ENCODE measurements at regions not wholly inside any gene's neighbourhood (a gene's known extent, or its start where the extent isn't known, plus 50 kb on each side); places are given as distances from the start of the nearest gene placed in this dataset.

DNA sequence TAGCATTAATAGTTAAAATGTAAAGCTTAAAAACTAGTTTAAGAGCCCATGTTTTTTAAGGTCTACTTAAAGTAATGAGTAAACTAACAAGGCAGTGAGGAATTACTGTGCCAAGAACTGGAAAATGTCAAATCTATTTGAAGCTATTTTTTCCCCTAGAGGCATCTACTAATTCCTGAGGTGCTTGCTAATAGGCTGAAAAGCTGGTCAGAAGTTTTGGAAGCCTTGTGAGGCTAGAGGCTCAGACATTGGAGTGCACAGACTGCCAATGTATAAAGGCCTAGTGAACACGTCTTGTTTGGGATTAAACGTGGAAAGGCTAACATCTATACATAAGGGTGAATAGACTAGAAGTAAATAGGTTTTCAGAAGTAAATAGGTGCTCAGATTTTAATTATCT is 136.5 kb upstream of the C11orf87 start (continued):
- TF ChIP-seq EGR1 (IDR thresholded peaks at IDR 0.05; ENCODE audit: low read depth) (no peak), ELF1 (IDR thresholded peaks at IDR 0.05; ENCODE audit: borderline replicate concordance, low read depth) (no peak), ZFX (IDR thresholded peaks at IDR 0.05) (no peak), TCF7L2 (IDR thresholded peaks at IDR 0.05; ENCODE audit: borderline replicate concordance, extremely low read depth, insufficient read depth, insufficient read length) (no peak), EZH2phosphoT487 (IDR thresholded peaks at IDR 0.05; ENCODE audit: borderline replicate concordance) (no peak), SIN3A (IDR thresholded peaks at IDR 0.05; ENCODE audit: low read depth) (no peak)
- TF ChIP-seq, protein P1, sequence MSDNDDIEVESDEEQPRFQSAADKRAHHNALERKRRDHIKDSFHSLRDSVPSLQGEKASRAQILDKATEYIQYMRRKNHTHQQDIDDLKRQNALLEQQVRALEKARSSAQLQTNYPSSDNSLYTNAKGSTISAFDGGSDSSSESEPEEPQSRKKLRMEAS (IDR thresholded peaks at IDR 0.05): no peak
- TF ChIP-seq, protein P2, sequence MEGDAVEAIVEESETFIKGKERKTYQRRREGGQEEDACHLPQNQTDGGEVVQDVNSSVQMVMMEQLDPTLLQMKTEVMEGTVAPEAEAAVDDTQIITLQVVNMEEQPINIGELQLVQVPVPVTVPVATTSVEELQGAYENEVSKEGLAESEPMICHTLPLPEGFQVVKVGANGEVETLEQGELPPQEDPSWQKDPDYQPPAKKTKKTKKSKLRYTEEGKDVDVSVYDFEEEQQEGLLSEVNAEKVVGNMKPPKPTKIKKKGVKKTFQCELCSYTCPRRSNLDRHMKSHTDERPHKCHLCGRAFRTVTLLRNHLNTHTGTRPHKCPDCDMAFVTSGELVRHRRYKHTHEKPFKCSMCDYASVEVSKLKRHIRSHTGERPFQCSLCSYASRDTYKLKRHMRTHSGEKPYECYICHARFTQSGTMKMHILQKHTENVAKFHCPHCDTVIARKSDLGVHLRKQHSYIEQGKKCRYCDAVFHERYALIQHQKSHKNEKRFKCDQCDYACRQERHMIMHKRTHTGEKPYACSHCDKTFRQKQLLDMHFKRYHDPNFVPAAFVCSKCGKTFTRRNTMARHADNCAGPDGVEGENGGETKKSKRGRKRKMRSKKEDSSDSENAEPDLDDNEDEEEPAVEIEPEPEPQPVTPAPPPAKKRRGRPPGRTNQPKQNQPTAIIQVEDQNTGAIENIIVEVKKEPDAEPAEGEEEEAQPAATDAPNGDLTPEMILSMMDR (IDR thresholded peaks at IDR 0.05 in 2 of 3, conservative IDR thresholded peaks at IDR 0.05 in 1 of 3; ENCODE audit: borderline replicate concordance in 1 of 3, insufficient read depth in 1 of 3, low read depth in 2 of 3, low read length in 2 of 3): no peak

DNA sequence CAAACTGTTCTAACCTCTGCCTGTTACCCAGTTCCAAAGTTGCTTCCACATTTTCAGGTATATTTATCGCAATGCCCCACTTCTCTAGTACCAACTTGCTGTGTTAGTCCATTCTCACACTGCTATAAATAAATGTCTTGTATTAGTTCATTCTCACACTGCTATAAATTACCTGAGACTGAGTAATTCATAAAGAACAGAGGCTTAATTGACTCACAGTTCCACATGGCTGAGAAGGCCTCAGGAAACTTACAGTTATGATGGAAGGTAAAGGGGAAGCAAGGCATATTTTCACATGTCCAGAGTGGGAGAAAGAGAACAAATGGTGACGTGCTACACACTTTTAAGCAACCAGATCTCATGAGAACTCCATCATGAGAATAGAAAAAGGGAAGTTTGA is 130.4 kb upstream of the C11orf87 start:
- ChIA-PET RAD21 (ENCODE audit: low non-redundant PET in 1 of 2, low total read pairs in 2 of 2, uncharacterized antibody in 2 of 2, unreplicated experiment in 2 of 2) (no interaction called here), POLR2A (no interaction called here), CTCF (no interaction called here)
- no peaks in the 10 kb centered on the region for H3K9me3 ChIP-seq (ENCODE audit: control insufficient read depth in 1 of 2, insufficient read depth in 1 of 2, low read depth in 1 of 2, low read length in 2 of 2)
- H3K27ac ChIP-seq (ENCODE audit: low read depth, low read length): no peak overlapping the region
- no peaks in the 10 kb centered on the region for H4K20me1 ChIP-seq (ENCODE audit: insufficient read depth)
- H3K4me3 ChIP-seq (replicated peaks in 1 of 2; ENCODE audit: low read depth in 1 of 2, low read length in 2 of 2): no peak overlapping the region
- no peak overlapping the region for H3K4me2 ChIP-seq (ENCODE audit: low read length)
- ATAC-seq: no peak
- H3K9ac ChIP-seq (ENCODE audit: low read length): no peak overlapping the region
- no peak for DNase-seq (ENCODE audit: low read depth, low spot score)
- no peaks in the 10 kb centered on the region for H3K36me3 ChIP-seq (ENCODE audit: control insufficient read depth in 1 of 2, insufficient read depth in 2 of 2, low read length in 2 of 2)
- no peaks in the 10 kb centered on the region for H3K27me3 ChIP-seq (ENCODE audit: insufficient read depth, low read length)
- no peaks in the 10 kb centered on the region for H3K79me2 ChIP-seq (ENCODE audit: insufficient read depth, low read length)
- H3K9me2 ChIP-seq (ENCODE audit: insufficient read depth): no peaks in the 10 kb centered on the region
- intact Hi-C loops (cut with micrococcal nuclease): no loop called here
- no TSS peak for BruUV-seq (replicated peaks)
- no peaks in the 10 kb centered on the region for H3K4me1 ChIP-seq (ENCODE audit: control insufficient read depth in 1 of 2, insufficient read depth in 2 of 2, low read length in 2 of 2)
- H2AFZ ChIP-seq (ENCODE audit: low read depth, low read length, poor library complexity, severe bottlenecking): no peak overlapping the region
- no peak for TF ChIP-seq SP1 (IDR thresholded peaks at IDR 0.05; ENCODE audit: low read depth)
- TF ChIP-seq CBX3 (IDR thresholded peaks at IDR 0.05; ENCODE audit: low read depth): no peak
- TF ChIP-seq EGR1 (IDR thresholded peaks at IDR 0.05; ENCODE audit: low read depth): no peak
- TF ChIP-seq ZNF274 (IDR thresholded peaks at IDR 0.05; ENCODE audit: low read depth, low read length): no peak
- TF ChIP-seq SIN3A (IDR thresholded peaks at IDR 0.05; ENCODE audit: low read depth): no peak
- TF ChIP-seq EZH2phosphoT487 (IDR thresholded peaks at IDR 0.05; ENCODE audit: borderline replicate concordance): no peak
- TF ChIP-seq, protein P3, sequence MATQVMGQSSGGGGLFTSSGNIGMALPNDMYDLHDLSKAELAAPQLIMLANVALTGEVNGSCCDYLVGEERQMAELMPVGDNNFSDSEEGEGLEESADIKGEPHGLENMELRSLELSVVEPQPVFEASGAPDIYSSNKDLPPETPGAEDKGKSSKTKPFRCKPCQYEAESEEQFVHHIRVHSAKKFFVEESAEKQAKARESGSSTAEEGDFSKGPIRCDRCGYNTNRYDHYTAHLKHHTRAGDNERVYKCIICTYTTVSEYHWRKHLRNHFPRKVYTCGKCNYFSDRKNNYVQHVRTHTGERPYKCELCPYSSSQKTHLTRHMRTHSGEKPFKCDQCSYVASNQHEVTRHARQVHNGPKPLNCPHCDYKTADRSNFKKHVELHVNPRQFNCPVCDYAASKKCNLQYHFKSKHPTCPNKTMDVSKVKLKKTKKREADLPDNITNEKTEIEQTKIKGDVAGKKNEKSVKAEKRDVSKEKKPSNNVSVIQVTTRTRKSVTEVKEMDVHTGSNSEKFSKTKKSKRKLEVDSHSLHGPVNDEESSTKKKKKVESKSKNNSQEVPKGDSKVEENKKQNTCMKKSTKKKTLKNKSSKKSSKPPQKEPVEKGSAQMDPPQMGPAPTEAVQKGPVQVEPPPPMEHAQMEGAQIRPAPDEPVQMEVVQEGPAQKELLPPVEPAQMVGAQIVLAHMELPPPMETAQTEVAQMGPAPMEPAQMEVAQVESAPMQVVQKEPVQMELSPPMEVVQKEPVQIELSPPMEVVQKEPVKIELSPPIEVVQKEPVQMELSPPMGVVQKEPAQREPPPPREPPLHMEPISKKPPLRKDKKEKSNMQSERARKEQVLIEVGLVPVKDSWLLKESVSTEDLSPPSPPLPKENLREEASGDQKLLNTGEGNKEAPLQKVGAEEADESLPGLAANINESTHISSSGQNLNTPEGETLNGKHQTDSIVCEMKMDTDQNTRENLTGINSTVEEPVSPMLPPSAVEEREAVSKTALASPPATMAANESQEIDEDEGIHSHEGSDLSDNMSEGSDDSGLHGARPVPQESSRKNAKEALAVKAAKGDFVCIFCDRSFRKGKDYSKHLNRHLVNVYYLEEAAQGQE (IDR thresholded peaks at IDR 0.05; ENCODE audit: low read depth): no peak
- TF ChIP-seq EZH2 (IDR thresholded peaks at IDR 0.05): no peak
- no peak for TF ChIP-seq CEBPB (IDR thresholded peaks at IDR 0.05; ENCODE audit: low read depth)
- TF ChIP-seq, protein P1 (IDR thresholded peaks at IDR 0.05): no peak
- TF ChIP-seq, protein P4, sequence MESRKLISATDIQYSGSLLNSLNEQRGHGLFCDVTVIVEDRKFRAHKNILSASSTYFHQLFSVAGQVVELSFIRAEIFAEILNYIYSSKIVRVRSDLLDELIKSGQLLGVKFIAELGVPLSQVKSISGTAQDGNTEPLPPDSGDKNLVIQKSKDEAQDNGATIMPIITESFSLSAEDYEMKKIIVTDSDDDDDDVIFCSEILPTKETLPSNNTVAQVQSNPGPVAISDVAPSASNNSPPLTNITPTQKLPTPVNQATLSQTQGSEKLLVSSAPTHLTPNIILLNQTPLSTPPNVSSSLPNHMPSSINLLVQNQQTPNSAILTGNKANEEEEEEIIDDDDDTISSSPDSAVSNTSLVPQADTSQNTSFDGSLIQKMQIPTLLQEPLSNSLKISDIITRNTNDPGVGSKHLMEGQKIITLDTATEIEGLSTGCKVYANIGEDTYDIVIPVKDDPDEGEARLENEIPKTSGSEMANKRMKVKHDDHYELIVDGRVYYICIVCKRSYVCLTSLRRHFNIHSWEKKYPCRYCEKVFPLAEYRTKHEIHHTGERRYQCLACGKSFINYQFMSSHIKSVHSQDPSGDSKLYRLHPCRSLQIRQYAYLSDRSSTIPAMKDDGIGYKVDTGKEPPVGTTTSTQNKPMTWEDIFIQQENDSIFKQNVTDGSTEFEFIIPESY (IDR thresholded peaks at IDR 0.05; ENCODE audit: extremely low read depth, insufficient replicate concordance, low read length): no peak
- TF ChIP-seq POLR2A (IDR thresholded peaks at IDR 0.05; ENCODE audit: borderline replicate concordance, extremely low read depth, insufficient read depth, insufficient read length): no peak
- no peak for TF ChIP-seq TCF7L2 (IDR thresholded peaks at IDR 0.05; ENCODE audit: borderline replicate concordance, extremely low read depth, insufficient read depth, insufficient read length)
